ENCODE measurements at regions not wholly inside any gene's neighbourhood (a gene's known extent, or its start where the extent isn't known, plus 50 kb on each side); places are given as distances from the start of the nearest gene placed in this dataset.

DNA sequence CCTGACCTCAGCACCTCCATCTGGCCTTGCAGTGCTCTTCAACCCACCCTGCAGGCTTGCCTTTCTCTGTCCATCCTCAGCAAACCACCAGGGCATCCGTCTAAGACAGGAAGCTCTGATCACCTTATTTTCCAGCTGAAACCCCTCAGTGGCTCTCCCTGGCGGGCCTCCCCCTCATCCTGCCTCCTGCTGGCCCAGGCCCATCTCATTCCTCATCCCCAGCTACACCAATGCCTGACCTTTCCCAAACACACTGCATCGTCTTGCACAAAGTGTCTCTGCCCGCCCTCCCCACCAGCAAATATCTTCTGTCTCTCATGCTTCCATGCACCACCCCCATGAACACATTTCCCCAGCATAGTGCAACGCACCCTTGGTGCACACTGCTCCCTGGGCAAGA is 205.0 kb downstream of the TOMM20 start:
- TF ChIP-seq, protein P1, sequence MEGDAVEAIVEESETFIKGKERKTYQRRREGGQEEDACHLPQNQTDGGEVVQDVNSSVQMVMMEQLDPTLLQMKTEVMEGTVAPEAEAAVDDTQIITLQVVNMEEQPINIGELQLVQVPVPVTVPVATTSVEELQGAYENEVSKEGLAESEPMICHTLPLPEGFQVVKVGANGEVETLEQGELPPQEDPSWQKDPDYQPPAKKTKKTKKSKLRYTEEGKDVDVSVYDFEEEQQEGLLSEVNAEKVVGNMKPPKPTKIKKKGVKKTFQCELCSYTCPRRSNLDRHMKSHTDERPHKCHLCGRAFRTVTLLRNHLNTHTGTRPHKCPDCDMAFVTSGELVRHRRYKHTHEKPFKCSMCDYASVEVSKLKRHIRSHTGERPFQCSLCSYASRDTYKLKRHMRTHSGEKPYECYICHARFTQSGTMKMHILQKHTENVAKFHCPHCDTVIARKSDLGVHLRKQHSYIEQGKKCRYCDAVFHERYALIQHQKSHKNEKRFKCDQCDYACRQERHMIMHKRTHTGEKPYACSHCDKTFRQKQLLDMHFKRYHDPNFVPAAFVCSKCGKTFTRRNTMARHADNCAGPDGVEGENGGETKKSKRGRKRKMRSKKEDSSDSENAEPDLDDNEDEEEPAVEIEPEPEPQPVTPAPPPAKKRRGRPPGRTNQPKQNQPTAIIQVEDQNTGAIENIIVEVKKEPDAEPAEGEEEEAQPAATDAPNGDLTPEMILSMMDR (IDR thresholded peaks at IDR 0.05): no peak
- TF ChIP-seq POLR2A (IDR thresholded peaks at IDR 0.05): no peak
